Trophoblast cell (in vitro differentiated cells and primary cell): ENCODE measurements at regions not wholly inside any gene's neighbourhood (a gene's known extent, or its start where the extent isn't known, plus 50 kb on each side); places are given as distances from the start of the nearest gene placed in this dataset.
A peak's percentile ranks its signal among the peaks of the same experiment; 100 is the strongest.
"Not testable (repeated sequence)": the region's sequence is repeated elsewhere in the genome, so short reads cannot be mapped to it uniquely, and the experiment has no call there.

Source experiments
- DNase-seq, 2 donors: peaks; one replicate each; pipeline ENCODE4 v3.0.0-alpha.2; 2016
- H2AFZ ChIP-seq: 2 replicates; pipeline ENCODE4 v1.6.1; 2013; ENCODE audit warnings: low read length, moderate library complexity, mild to moderate bottlenecking; ENCODE audit not compliant: insufficient read depth, poor library complexity
- H2AK5ac ChIP-seq: 2 replicates; pipeline ENCODE4 v1.6.1; 2013; ENCODE audit warnings: mild to moderate bottlenecking, low read length
- H2BK120ac ChIP-seq: 2 replicates; pipeline ENCODE4 v1.6.1; 2013; ENCODE audit warnings: low read length, mild to moderate bottlenecking, moderate library complexity; ENCODE audit not compliant: insufficient read depth, poor library complexity
- H2BK12ac ChIP-seq: 2 replicates; pipeline ENCODE4 v1.6.1; 2013; ENCODE audit warnings: mild to moderate bottlenecking, low read length, moderate library complexity
- H2BK5ac ChIP-seq: 2 replicates; pipeline ENCODE4 v1.6.1; 2013; ENCODE audit warnings: low read length, low read depth, moderate library complexity, mild to moderate bottlenecking; ENCODE audit not compliant: poor library complexity
- H3K14ac ChIP-seq: 2 replicates; pipeline ENCODE4 v1.6.1; 2013; ENCODE audit warnings: mild to moderate bottlenecking, low read length
- H3K18ac ChIP-seq: 2 replicates; pipeline ENCODE4 v1.6.1; 2013; ENCODE audit warnings: mild to moderate bottlenecking, low read length
- H3K23ac ChIP-seq: 2 replicates; pipeline ENCODE4 v1.6.1; 2013; ENCODE audit warnings: low read length
- H3K27ac ChIP-seq: 2 replicates; pipeline ENCODE4 v1.5.1; 2013; ENCODE audit warnings: low read depth, mild to moderate bottlenecking, inconsistent platforms, low read length, moderate library complexity
- H3K27me3 ChIP-seq: 2 replicates; pipeline ENCODE4 v1.6.1; 2013; ENCODE audit warnings: inconsistent platforms, mild to moderate bottlenecking, low read length, moderate library complexity; ENCODE audit not compliant: insufficient read depth
- H3K36me3 ChIP-seq, 2 experiments: 1 replicate in 1 of 2; 2 replicates in 1 of 2; pipeline ENCODE4 v1.6.1; 2013; ENCODE audit warnings: low read length in 2 of 2, mild to moderate bottlenecking in 2 of 2, moderate library complexity in 1 of 2; ENCODE audit not compliant: insufficient read depth in 2 of 2, control insufficient read depth in 1 of 2
- H3K4ac ChIP-seq: 2 replicates; pipeline ENCODE4 v1.6.1; 2013; ENCODE audit warnings: low read depth, mild to moderate bottlenecking, low read length, moderate library complexity
- H3K4me1 ChIP-seq, 2 experiments: 1 replicate in 1 of 2; 2 replicates in 1 of 2; pipeline ENCODE4 v1.6.1; 2013; ENCODE audit warnings: low read length in 2 of 2, mild to moderate bottlenecking in 2 of 2, moderate library complexity in 1 of 2; ENCODE audit not compliant: insufficient read depth in 2 of 2, control insufficient read depth in 1 of 2
- H3K4me2 ChIP-seq: 2 replicates; pipeline ENCODE4 v1.6.1; 2013; ENCODE audit warnings: inconsistent platforms, mild to moderate bottlenecking, low read length, moderate library complexity
- H3K4me3 ChIP-seq: 2 replicates; pipeline ENCODE4 v1.5.1; 2013; ENCODE audit warnings: mild to moderate bottlenecking, low read depth, low read length, inconsistent platforms
- H3K79me1 ChIP-seq: one replicate; pipeline ENCODE4 v1.6.1; 2013; ENCODE audit warnings: low read length
- H3K79me2 ChIP-seq: 2 replicates; pipeline ENCODE4 v1.6.1; 2013; ENCODE audit warnings: low read length, mild to moderate bottlenecking; ENCODE audit not compliant: control insufficient read depth, insufficient read depth, poor library complexity
- H3K9ac ChIP-seq: 2 replicates; pipeline ENCODE4 v1.6.1; 2013; ENCODE audit warnings: mild to moderate bottlenecking, low read length
- H3K9me3 ChIP-seq: 2 replicates; pipeline ENCODE4 v1.6.1; 2013; ENCODE audit warnings: low read depth, mild to moderate bottlenecking, control low read depth, inconsistent platforms, low read length; ENCODE audit not compliant: insufficient read depth
- H4K12ac ChIP-seq: 2 replicates; pipeline ENCODE4 v1.6.1; 2013; ENCODE audit warnings: low read depth, mild to moderate bottlenecking, low read length, moderate library complexity
- H4K8ac ChIP-seq: 2 replicates; pipeline ENCODE4 v1.6.1; 2013; ENCODE audit warnings: low read depth, mild to moderate bottlenecking, low read length, moderate library complexity
- H4K91ac ChIP-seq: one replicate; pipeline ENCODE4 v1.6.1; 2013; ENCODE audit warnings: low read depth, mild to moderate bottlenecking, low read length, moderate library complexity
- WGBS: extraction: QIAGEN DNeasy Blood & Tissue Kit; methylation state at CpG from one replicate; pipeline ENCODE4 v1.1.7; 2013; ENCODE audit warnings: missing lambda C conversion rate; ENCODE audit not compliant: insufficient read length, insufficient coverage; ENCODE audit errors: extremely low coverage; 5-methylcytosine and 5-hydroxymethylcytosine counted together

DNA sequence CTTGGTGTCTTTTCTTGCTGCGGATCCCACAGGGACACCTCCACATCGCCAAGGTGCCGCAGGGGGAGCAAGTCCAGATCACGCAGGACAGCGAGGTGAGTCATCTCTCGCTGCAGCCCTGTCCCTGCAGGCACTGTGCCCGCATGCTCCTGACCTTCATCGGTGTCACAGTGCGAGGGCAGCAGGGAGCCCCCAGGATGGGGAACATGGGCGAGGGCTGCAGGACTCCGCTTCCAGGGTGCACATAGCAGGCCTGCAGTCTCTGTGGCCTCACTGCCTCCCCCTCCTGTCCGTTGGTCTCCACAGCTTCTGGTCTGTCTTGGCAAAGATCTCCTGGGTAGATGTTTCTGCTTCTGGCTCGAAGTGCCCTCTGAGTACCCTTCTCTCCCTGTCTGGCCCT lies 71.2 kb upstream of the CRYM start:
- not testable (repeated sequence) for H3K9me3 ChIP-seq, H3K27ac ChIP-seq, H3K27me3 ChIP-seq, H2AFZ ChIP-seq, H3K79me2 ChIP-seq, H2AK5ac ChIP-seq, H3K4me2 ChIP-seq, H4K8ac ChIP-seq, H3K36me3 ChIP-seq, H3K79me1 ChIP-seq, H3K4me1 ChIP-seq, H3K23ac ChIP-seq, H2BK12ac ChIP-seq, H3K9ac ChIP-seq, H3K4ac ChIP-seq, H2BK120ac ChIP-seq, H4K12ac ChIP-seq, H3K18ac ChIP-seq, H4K91ac ChIP-seq, H3K14ac ChIP-seq, H2BK5ac ChIP-seq, H3K4me3 ChIP-seq
- WGBS, result no CpG with 5 or more reads among the region's 13 CpGs
- DNase-seq, result peak; percentile 31 to 43

DNA sequence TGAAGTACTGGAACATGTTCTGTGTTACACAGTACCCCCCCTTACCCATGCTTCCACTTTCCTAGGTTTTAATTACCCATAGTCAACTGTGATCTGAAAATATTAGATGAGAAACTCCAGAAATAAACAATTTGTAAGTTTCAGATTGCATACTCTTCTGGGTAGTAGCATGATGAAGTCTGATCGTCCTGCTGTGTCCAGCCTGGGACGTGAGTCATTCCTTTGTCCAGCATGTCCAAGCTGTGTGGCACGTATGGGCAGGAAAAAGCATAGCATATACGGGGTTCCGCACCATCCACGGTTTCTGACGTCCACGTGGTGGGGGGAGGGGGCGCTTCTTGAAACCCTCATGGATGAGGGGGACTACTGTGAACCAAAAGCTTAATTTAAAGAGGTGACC lies 70.7 kb upstream of the CRYM start:
- not testable (repeated sequence) for H2AFZ ChIP-seq, H3K36me3 ChIP-seq, H3K18ac ChIP-seq, H2BK5ac ChIP-seq, H3K4ac ChIP-seq, H3K4me1 ChIP-seq, H3K9ac ChIP-seq, H3K14ac ChIP-seq, H3K4me2 ChIP-seq, H3K79me1 ChIP-seq, H4K12ac ChIP-seq, H3K23ac ChIP-seq, H3K27ac ChIP-seq, H2AK5ac ChIP-seq, H3K79me2 ChIP-seq, H3K27me3 ChIP-seq, H3K4me3 ChIP-seq, H3K9me3 ChIP-seq, H4K8ac ChIP-seq, H2BK12ac ChIP-seq, H2BK120ac ChIP-seq, H4K91ac ChIP-seq
- no CpG with 5 or more reads among the region's 9 CpGs for WGBS
- peak in 1 of 2 donors; percentile 30 for DNase-seq

DNA sequence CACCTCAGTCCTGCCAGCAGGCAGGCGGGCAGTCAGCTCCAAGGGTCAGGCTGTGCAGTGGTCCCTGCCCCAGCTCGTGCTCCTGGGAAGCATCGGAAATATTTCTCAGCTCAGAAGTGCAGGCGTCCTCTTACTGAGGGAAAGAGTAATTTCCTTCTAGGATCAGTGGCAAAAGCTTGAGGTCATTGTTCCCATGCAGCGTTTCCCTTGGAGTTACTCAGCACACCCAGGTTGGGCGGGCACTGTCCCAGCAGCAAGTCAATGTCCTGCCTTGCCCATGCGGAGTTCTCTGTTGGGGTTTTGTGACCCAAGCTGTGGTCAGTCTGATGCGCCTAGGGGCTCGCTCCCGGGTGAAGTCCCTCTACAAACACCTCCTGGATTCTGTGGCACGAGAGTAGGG lies 69.4 kb upstream of the CRYM start:
- H4K8ac ChIP-seq, H4K91ac ChIP-seq, H3K27ac ChIP-seq, H2AK5ac ChIP-seq, H3K4me3 ChIP-seq, H3K14ac ChIP-seq, H2BK5ac ChIP-seq, H2AFZ ChIP-seq, H3K79me2 ChIP-seq, H3K4me2 ChIP-seq, H3K18ac ChIP-seq, H3K4ac ChIP-seq, H3K23ac ChIP-seq, H3K36me3 ChIP-seq, H4K12ac ChIP-seq, H3K9me3 ChIP-seq, H2BK12ac ChIP-seq, DNase-seq, H3K79me1 ChIP-seq, H3K27me3 ChIP-seq, H3K4me1 ChIP-seq, H3K9ac ChIP-seq, H2BK120ac ChIP-seq: not testable (repeated sequence)
- WGBS, result no CpG with 5 or more reads among the region's 11 CpGs

DNA sequence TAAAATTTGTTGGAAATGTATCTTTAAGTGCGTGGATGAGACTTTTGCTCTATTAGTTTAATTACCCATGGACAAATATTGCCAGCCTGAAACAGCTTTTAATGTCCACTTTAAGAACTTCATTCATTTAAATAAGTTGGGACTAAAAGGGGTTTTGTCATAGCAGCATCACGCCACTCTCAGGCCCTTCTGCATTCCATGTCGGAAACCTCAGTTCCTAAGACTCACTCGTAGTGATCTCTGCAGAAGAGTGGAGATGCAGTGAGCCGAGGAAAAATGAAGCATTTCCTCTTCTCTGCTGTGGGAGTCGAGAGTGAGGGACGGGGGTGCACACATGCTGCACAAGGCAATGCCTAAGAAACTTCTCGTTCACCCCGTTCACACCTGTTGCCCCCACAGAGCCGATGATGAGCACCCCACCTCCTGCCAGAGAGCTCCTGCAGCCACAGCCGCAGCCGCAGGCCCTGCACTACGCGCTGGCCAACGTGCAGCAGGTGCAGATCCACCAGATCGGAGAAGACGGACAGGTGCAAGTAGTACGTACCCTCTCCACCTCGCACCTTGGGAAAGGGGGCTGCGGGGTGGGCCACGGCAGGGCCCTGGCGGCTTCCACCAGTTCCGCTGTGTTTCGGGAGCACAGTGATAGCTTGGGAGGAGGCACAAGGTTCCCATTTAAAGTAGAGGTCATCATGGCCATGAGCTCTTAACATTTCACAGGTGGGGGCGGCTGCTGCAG lies 68.8 kb upstream of the CRYM start:
- not testable (repeated sequence) for H3K23ac ChIP-seq

More for the DNA sequence above, 68.8 kb upstream of the CRYM start:
- H3K14ac ChIP-seq, H3K27me3 ChIP-seq, H3K4me2 ChIP-seq, H2AK5ac ChIP-seq, H3K9me3 ChIP-seq, H3K9ac ChIP-seq, H3K36me3 ChIP-seq, H4K8ac ChIP-seq, H2BK120ac ChIP-seq, H4K12ac ChIP-seq, H2BK5ac ChIP-seq, H3K18ac ChIP-seq, H2AFZ ChIP-seq, H3K4me1 ChIP-seq, H2BK12ac ChIP-seq, H3K27ac ChIP-seq, H3K4me3 ChIP-seq, H4K91ac ChIP-seq, DNase-seq, H3K79me2 ChIP-seq, H3K79me1 ChIP-seq, H3K4ac ChIP-seq: not testable (repeated sequence)
- WGBS, result no CpG with 5 or more reads among the region's 25 CpGs
